HS-27A (cell line): ENCODE measurements at regions not wholly inside any gene's neighbourhood (a gene's known extent, or its start where the extent isn't known, plus 50 kb on each side); places are given as distances from the start of the nearest gene placed in this dataset.
"Not testable (repeated sequence)": the region's sequence is repeated elsewhere in the genome, so short reads cannot be mapped to it uniquely, and the experiment has no call there.

Experiments
- DNase-seq: peaks from one replicate; pipeline ENCODE4 v3.0.0-alpha.2; 2012; ENCODE audit warnings: low read depth, missing footprints

- DNase-seq, result no peak
Measured at GRCh38 chr3:63719796-63720445, 67.4 kb downstream of the SNTN start.

- not testable (repeated sequence) for DNase-seq
Measured at GRCh38 chr3:63720951-63721350, 68.5 kb downstream of the SNTN start.

GRCh38 chr3:63724987-63725386 lies 72.5 kb downstream of the SNTN start:
- peak; percentile 94 for DNase-seq

- no peak for DNase-seq
Measured at GRCh38 chr3:63726656-63727055, 74.2 kb downstream of the SNTN start.

- DNase-seq, result no peak
Measured at GRCh38 chr3:63727233-63727632, 74.8 kb downstream of the SNTN start.

GRCh38 chr3:63731866-63732265 lies 79.4 kb downstream of the SNTN start:
- DNase-seq, result no peak

GRCh38 chr3:63733278-63733677 lies 80.8 kb downstream of the SNTN start:
- DNase-seq, result not testable (repeated sequence)

GRCh38 chr3:63734632-63735031 lies 82.2 kb downstream of the SNTN start:
- DNase-seq, result not testable (repeated sequence)

GRCh38 chr3:63736757-63737156 lies 82.3 kb upstream of the C3orf49 start:
- not testable (repeated sequence) for DNase-seq

- DNase-seq, result not testable (repeated sequence)
Measured at GRCh38 chr3:63738577-63738976, 80.5 kb upstream of the C3orf49 start.

GRCh38 chr3:63739474-63739873 lies 79.6 kb upstream of the C3orf49 start:
- no peak for DNase-seq

- DNase-seq, result no peak
Measured at GRCh38 chr3:63740116-63740515, 79.0 kb upstream of the C3orf49 start.

- DNase-seq, result not testable (repeated sequence)
Measured at GRCh38 chr3:63744693-63745092, 74.4 kb upstream of the C3orf49 start.

GRCh38 chr3:63745757-63746156 lies 73.3 kb upstream of the C3orf49 start:
- DNase-seq, result no peak

- no peak for DNase-seq
Measured at GRCh38 chr3:63746211-63746610, 72.9 kb upstream of the C3orf49 start.

GRCh38 chr3:63751459-63751858 lies 67.6 kb upstream of the C3orf49 start:
- no peak for DNase-seq

- peak; percentile 20 for DNase-seq
Measured at GRCh38 chr3:63753567-63753966, 65.5 kb upstream of the C3orf49 start.

- DNase-seq, result no peak
Measured at GRCh38 chr3:63753995-63754394, 65.1 kb upstream of the C3orf49 start.

GRCh38 chr3:63762180-63762579 lies 56.9 kb upstream of the C3orf49 start:
- DNase-seq, result no peak

- DNase-seq, result peak; percentile 57
Measured at GRCh38 chr3:63762934-63763550, 56.1 kb upstream of the C3orf49 start.

GRCh38 chr3:63764511-63764910 lies 54.6 kb upstream of the C3orf49 start:
- no peak for DNase-seq

GRCh38 chr3:63766261-63766660 lies 52.8 kb upstream of the C3orf49 start:
- no peak for DNase-seq

- no peak for DNase-seq
Measured at GRCh38 chr3:63768386-63768785, 50.7 kb upstream of the C3orf49 start.

GRCh38 chr3:63768888-63769287 lies 50.2 kb upstream of the C3orf49 start:
- DNase-seq, result no peak
